ENCODE measurements at regions not wholly inside any gene's neighbourhood (a gene's known extent, or its start where the extent isn't known, plus 50 kb on each side); places are given as distances from the start of the nearest gene placed in this dataset.

GRCh38 chr10:7507887-7508726 lies 97.3 kb upstream of the SFMBT2 start:
- DNase-seq (ENCODE audit: low read depth), result peak; percentile 9

GRCh38 chr10:7506571-7506970 lies 95.7 kb upstream of the SFMBT2 start:
- no peak for DNase-seq (ENCODE audit: low read depth)

- DNase-seq (ENCODE audit: low read depth), result no peak
Measured at GRCh38 chr10:7505196-7505595, 94.4 kb upstream of the SFMBT2 start.

GRCh38 chr10:7503190-7503589 lies 92.4 kb upstream of the SFMBT2 start:
- no peak for DNase-seq (ENCODE audit: low read depth)

- no peak for DNase-seq (ENCODE audit: low read depth)
Measured at GRCh38 chr10:7501157-7501556, 90.3 kb upstream of the SFMBT2 start.

GRCh38 chr10:7498111-7498510 lies 87.3 kb upstream of the SFMBT2 start:
- no peak for DNase-seq (ENCODE audit: low read depth)

- no peak for DNase-seq (ENCODE audit: low read depth)
Measured at GRCh38 chr10:7493996-7494395, 83.2 kb upstream of the SFMBT2 start.

- DNase-seq (ENCODE audit: low read depth), result no peak
Measured at GRCh38 chr10:7492660-7493046, 81.8 kb upstream of the SFMBT2 start.

GRCh38 chr10:7491949-7492659 lies 81.3 kb upstream of the SFMBT2 start:
- DNase-seq (ENCODE audit: low read depth), result no peak

GRCh38 chr10:7491230-7491629 lies 80.4 kb upstream of the SFMBT2 start:
- DNase-seq (ENCODE audit: low read depth), result no peak

GRCh38 chr10:7488418-7488829 lies 77.6 kb upstream of the SFMBT2 start:
- DNase-seq (ENCODE audit: low read depth), result no peak

GRCh38 chr10:7487528-7487927 lies 76.7 kb upstream of the SFMBT2 start:
- no peak for DNase-seq (ENCODE audit: low read depth)

- no peak for DNase-seq (ENCODE audit: low read depth)
Measured at GRCh38 chr10:7486528-7486927, 75.7 kb upstream of the SFMBT2 start.

- DNase-seq (ENCODE audit: low read depth), result no peak
Measured at GRCh38 chr10:7485799-7486198, 75.0 kb upstream of the SFMBT2 start.

GRCh38 chr10:7485244-7485556 lies 74.4 kb upstream of the SFMBT2 start:
- DNase-seq (ENCODE audit: low read depth), result no peak

- peak; percentile 37 for DNase-seq (ENCODE audit: low read depth)
Measured at GRCh38 chr10:7484456-7485243, 73.8 kb upstream of the SFMBT2 start.

- no peak for DNase-seq (ENCODE audit: low read depth)
Measured at GRCh38 chr10:7483848-7484247, 73.0 kb upstream of the SFMBT2 start.

- DNase-seq (ENCODE audit: low read depth), result no peak
Measured at GRCh38 chr10:7482992-7483391, 72.2 kb upstream of the SFMBT2 start.

GRCh38 chr10:7481368-7481765 lies 70.5 kb upstream of the SFMBT2 start:
- DNase-seq (ENCODE audit: low read depth), result no peak

GRCh38 chr10:7480742-7481367 lies 70.0 kb upstream of the SFMBT2 start:
- no peak for DNase-seq (ENCODE audit: low read depth)

- no peak for DNase-seq (ENCODE audit: low read depth)
Measured at GRCh38 chr10:7479861-7480598, 69.2 kb upstream of the SFMBT2 start.

Data from activated T-helper 1 cell treated with Interleukin-2 at 50 U/mL for 16 hours (primary cell).